GM21423 (cell line): ENCODE measurements at regions not wholly inside any gene's neighbourhood (a gene's known extent, or its start where the extent isn't known, plus 50 kb on each side); places are given as distances from the start of the nearest gene placed in this dataset.

Experiments
- ATAC-seq: cut with Tn5 transposase; IDR thresholded peaks from one replicate; pipeline ENCODE4 v1.9.1; 2021; ENCODE audit warnings: mild to moderate bottlenecking, moderate library complexity; ENCODE audit not compliant: unreplicated experiment

DNA sequence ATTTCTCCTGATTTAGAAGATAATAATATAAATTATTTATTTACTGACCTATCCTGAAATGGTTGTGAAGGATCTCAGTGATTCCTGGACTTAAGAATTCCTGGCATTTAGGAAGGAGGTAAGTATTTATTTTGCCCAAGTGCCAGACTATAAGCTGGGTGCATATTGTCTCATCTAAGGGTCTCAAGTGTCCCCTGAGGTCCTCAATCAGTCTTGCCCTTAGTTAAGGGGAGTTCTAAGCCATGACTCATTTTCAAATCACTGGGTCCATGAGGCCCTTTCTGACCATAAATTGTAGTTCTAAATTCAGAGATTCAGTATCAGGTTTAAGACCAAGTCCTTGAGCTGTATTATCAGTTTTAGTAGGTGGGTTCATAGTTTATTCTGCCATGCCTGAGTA is 251.6 kb upstream of the MEOX2 start:
- no peak for ATAC-seq

- no peak for ATAC-seq
Observed at GRCh38 chr7:15937571-15937970, 251.1 kb upstream of the MEOX2 start.

DNA sequence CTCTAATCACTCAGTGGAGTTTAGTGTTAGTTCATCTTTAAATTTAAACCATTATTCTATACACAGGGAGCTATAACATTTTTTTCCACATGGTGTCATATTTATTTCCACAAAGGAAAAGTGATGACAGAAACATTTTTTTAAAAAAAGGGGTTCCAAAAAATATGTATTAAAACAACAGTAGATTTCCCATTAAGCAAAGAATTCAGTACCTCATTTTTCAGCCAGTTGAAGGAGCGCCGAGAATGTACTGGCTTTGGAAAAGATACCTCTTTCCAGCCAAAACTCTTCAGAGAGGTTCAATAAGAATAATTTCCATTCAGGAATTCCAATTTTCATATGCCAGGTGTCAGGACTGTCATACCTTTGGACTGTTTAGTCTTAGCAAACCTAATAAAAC is 250.5 kb upstream of the MEOX2 start:
- no peak for ATAC-seq

DNA sequence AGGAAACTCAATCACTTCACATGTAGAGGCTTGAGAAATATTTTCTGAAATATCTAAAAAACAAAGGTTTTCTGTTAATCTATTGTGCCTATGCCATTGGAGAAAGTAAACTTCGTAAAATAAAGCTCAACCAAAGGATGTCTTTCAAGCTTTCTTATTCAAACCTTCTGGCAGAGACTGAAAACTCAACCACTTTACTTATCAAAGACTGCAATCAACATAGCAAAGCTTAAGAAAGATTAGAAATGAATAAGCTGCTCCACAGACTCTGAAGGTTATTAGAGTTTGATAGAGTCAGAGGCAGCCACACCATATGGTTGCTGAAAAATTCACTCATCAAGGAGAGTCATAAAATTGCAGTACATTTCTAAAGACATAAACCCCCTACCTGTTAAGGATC is 245.8 kb upstream of the MEOX2 start:
- ATAC-seq, result no peak

GRCh38 chr7:15929411-15929810 is 242.9 kb upstream of the MEOX2 start:
- no peak for ATAC-seq

GRCh38 chr7:15925608-15926007 is 239.1 kb upstream of the MEOX2 start:
- ATAC-seq, result peak; percentile 65

DNA sequence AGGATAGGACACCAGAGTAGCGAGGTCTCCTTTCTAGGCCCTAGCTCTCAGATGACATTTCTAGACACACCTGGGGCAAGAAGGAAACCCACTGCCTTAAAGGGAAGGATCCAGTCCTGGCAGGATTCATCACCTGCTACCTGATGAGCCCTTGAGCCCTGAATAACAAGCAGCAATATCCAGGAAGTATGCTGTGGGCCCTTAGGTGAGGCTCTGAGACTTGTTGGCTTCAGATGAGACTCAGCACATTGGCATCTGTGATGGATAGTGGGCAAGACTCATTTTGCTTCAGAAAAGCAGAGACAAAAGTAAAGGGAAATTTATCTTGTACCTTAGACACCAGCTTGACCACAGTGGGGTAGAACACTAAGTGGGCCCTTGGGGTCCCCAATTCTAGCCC is 238.4 kb upstream of the MEOX2 start:
- no peak for ATAC-seq

DNA sequence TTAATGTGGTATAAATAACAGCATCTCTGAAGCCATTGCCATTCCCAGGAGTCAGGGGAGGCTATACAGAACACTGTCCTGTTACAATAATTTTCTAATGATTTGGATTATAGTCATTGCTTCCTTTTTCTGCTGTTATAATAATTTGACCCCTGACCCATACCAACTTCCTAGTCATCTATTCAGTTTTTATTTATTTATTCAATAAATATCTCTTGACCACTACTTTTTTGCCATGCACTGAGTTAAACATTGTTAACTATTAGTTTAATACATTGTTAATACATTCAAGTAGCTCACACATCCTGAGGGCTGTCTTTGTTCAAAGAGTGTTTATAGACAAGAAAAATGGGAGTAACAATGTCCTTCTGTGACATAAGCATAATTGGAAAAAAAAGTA is 235.5 kb upstream of the MEOX2 start:
- no peak for ATAC-seq

GRCh38 chr7:15921576-15921975 is 235.1 kb upstream of the MEOX2 start:
- no peak for ATAC-seq

GRCh38 chr7:15920953-15921352 is 234.5 kb upstream of the MEOX2 start:
- ATAC-seq, result no peak

DNA sequence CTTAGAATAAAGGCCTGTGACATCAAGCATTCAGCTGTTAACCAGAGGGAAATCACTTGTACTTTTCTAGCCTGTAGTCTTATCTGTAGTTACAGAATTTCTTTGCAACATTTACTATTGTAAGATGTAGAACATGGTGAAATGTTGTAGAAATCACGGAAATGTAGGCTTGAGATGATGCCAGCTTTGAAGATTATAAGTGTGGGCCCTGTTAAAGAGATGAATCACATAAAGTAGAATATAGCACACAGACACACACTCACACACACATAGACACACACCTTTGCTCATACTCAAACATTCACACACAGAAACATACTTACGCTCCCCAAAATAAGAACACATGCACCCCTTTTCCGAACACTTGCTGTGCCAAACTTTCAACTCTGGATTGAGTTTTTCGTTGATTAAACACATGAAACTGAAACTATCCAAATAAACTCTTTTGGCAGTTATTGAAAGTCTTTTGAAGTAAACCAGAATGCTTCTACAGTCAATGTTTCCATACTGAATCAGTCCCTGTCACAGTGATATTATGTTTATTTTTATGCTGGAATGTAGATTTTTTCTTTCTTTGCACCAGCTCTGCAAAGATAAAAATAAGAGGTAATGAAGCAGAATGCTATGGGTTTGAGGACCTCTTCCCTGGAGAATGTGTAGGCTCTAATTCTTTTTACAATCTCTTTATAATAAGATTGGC is 230.3 kb upstream of the MEOX2 start:
- ATAC-seq, result no peak

DNA sequence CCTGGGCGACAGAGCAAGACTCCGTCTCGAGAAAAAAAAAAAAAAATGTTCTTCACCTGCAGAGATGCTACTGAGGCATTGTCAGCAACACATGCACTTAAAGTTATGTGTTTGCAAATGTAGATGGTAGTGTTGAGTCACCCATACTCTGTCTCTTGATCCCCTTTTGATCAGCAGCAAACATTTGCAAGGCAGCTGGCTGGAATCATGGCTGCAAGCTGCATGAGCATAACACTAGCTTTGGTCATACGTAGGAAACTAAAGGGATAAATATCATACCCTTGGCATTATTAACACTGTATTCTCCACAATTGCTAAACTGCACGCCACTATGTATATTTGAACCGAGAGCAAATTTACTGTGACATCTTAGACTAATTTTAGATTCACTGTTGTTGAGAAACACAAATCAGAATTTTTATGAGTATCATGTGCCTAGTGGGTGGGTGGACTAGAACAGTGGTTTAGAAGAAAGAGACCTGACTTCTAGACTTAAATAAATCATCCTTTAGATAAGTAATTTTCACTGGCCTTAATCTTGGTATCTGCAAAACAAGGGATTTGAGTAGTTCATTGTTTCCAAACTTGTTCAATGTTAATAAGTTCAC is 229.3 kb upstream of the MEOX2 start:
- ATAC-seq, result no peak

DNA sequence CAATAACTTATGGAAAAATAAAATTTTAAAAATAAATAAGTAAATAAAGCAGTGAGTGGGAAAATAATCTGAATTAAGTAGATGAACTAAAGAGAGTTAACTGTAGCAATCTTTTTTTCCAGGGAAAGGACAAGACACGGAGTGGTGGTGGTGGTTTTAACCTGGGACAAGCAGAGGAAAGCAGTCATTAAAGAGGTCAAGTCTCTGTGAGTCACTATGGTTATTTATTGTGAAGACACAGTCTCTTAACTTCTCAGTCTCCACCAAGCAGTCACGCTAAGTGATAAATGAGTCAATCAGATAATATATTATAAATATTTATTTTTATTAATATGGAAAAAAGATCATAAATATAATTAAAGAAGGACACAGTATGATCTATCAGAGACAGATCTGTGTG is 228.1 kb upstream of the MEOX2 start:
- no peak for ATAC-seq

DNA sequence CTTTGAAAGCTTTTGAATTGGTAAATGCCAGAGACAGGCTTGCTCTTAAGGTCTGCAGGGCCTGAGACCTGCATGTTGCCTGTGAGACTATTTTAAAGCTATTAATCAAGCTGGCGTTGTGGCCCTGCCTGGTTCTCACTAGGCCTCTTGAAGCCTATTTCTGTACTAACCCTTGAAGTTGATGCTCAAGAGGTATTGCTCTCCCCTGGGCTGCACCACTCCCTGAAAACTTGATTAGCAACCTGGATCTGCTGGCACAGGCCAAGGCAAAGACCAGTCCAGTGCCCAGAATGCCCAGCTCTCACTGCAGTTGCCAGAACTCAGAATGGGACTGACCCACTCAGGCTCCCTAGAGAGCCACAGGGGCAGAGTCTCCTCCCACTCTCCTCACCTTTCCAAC is 220.0 kb upstream of the MEOX2 start:
- ATAC-seq, result no peak

- no peak for ATAC-seq
Observed at GRCh38 chr7:15905251-15906040, 219.0 kb upstream of the MEOX2 start.

- no peak for ATAC-seq
Observed at GRCh38 chr7:15891151-15891881, 204.8 kb upstream of the MEOX2 start.

- ATAC-seq, result no peak
Observed at GRCh38 chr7:15889507-15889906, 203.0 kb upstream of the MEOX2 start.

GRCh38 chr7:15888090-15888489 is 201.6 kb upstream of the MEOX2 start:
- ATAC-seq, result no peak

GRCh38 chr7:15886626-15887025 is 200.1 kb upstream of the MEOX2 start:
- no peak for ATAC-seq

DNA sequence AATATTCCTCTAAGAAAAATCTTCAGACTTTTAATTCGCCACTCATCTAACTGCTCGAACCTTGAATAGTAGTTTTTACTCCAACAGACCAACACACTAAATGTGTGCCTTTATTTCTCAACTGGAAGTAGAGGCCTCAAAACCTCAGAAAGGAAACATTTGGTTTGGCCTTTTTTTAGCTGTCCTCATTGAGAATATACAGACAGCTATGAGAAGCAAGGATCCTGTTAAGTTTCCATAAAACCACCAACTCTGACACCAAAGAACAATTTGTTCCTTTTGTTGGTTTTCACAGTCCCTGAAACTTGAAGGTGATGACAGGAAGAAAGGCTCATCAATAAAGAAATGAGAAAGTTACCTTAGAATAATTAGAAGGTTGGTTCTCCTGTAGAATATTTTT is 199.2 kb upstream of the MEOX2 start:
- ATAC-seq, result no peak

DNA sequence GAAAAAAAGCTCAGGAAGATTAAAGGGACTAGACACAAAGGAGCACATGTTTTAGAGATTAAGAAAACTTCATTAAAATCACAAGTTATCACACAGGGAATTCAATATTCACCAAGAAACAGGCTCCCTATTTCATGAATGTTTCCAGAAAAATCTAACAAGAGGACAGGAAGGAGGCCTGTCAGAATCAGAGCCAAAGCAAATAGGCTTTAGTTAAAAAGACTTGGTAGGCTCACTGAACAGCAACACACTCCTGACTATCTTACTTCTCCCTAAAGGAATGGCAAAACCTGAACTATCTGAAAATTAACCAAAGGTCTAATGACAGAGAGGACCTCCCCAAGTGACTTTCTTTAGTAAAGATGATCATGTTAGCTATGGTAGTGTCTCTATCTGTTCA is 188.3 kb upstream of the MEOX2 start:
- ATAC-seq, result no peak

GRCh38 chr7:15870347-15870746 is 183.9 kb upstream of the MEOX2 start:
- no peak for ATAC-seq
